MCF 10A (cell line): ENCODE measurements at regions not wholly inside any gene's neighbourhood (a gene's known extent, or its start where the extent isn't known, plus 50 kb on each side); places are given as distances from the start of the nearest gene placed in this dataset.

Experiments used
- BruUV-seq: library from RNA; stranded (reverse); fragments of 400-500 nt; replicated peaks from 2 replicates; lab custom pipeline; 2021; lab: Mats Ljungman, UMichigan
- CTCF ChIA-PET: fragments of 300-600 bp; sonication (Branson Sonifier 250); formaldehyde crosslinking; extraction: SDS; loops from one replicate; lab custom pipeline; 2021; ENCODE audit warnings: antibody characterized with exemption, inconsistent platforms; lab: Yijun Ruan, JAX
- POLR2A ChIA-PET: fragments of 300-600, 350-650 bp; sonication (Branson Sonifier 250); formaldehyde crosslinking; extraction: SDS; loops from one replicate; lab custom pipeline; 2020; ENCODE audit warnings: antibody characterized with exemption, inconsistent platforms; lab: Yijun Ruan, JAX
- DNase-seq: peaks from one replicate; pipeline ENCODE4 v3.0.0-alpha.2; 2018; ENCODE audit not compliant: unreplicated experiment
- H3K27ac Mint-ChIP-seq: one replicate; pipeline ENCODE4 v1.8.0; 2022; ENCODE audit warnings: mild to moderate bottlenecking, low read depth, mixed read lengths; ENCODE audit not compliant: unreplicated experiment
- H3K27me3 Mint-ChIP-seq: one replicate; pipeline ENCODE4 v1.8.0; 2022; ENCODE audit warnings: mixed read lengths; ENCODE audit not compliant: insufficient read depth, unreplicated experiment
- H3K36me3 Mint-ChIP-seq: one replicate; pipeline ENCODE4 v1.8.0; 2022; ENCODE audit warnings: mild to moderate bottlenecking, moderate library complexity, mixed read lengths; ENCODE audit not compliant: insufficient read depth, unreplicated experiment
- H3K4me1 Mint-ChIP-seq: one replicate; pipeline ENCODE4 v1.8.0; 2022; ENCODE audit warnings: mixed read lengths; ENCODE audit not compliant: insufficient read depth, unreplicated experiment
- H3K4me3 Mint-ChIP-seq: one replicate; pipeline ENCODE4 v1.8.0; 2022; ENCODE audit warnings: mild to moderate bottlenecking, moderate library complexity, mixed read lengths; ENCODE audit not compliant: unreplicated experiment
- H3K9me3 Mint-ChIP-seq: one replicate; pipeline ENCODE4 v1.8.0; 2022; ENCODE audit warnings: mixed read lengths; ENCODE audit not compliant: unreplicated experiment
- intact Hi-C: fragments of 100-400 bp; cut with micrococcal nuclease; formaldehyde crosslinking; loops from 2 replicates; pipeline ENCODE4 v1.14.1; 2022
- TF ChIP-seq, protein P1 (sequence below): fragments of 200-600 bp; IDR thresholded peaks from one replicate; pipeline ENCODE4 v1.8.0; 2022; ENCODE audit warnings: antibody characterized with exemption, mild to moderate bottlenecking; ENCODE audit not compliant: unreplicated experiment

DNA sequence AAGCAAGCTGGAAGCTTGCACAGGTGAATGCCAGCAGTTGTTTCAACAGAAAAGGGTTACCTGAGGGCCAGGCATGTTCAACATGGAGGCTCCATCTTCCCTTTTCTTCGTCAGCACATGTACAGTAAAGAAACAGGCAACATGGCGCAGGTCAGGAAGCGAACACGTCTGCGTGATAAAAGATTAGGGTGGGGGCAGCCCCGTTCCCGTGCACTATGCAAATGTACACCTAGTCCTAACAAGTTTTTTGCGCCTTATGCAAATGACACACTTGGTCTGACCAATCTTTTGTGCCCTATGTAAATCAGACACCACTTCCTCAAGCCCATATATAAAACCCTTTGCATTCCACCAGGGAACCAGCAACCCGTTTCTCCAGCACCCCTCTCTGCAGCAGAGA lies 452.1 kb upstream of the PTPRD start:
- no peak overlapping the region for H3K4me3 Mint-ChIP-seq
- POLR2A ChIA-PET: no interaction called here
- no TSS peak for BruUV-seq
- H3K9me3 Mint-ChIP-seq: no peaks in the 10 kb centered on the region
- H3K27ac Mint-ChIP-seq: no peak overlapping the region
- no peaks in the 10 kb centered on the region for H3K4me1 Mint-ChIP-seq
- intact Hi-C loops: no loop called here
- H3K36me3 Mint-ChIP-seq: no peaks in the 10 kb centered on the region
- no peak for DNase-seq
- TF ChIP-seq, protein P1, sequence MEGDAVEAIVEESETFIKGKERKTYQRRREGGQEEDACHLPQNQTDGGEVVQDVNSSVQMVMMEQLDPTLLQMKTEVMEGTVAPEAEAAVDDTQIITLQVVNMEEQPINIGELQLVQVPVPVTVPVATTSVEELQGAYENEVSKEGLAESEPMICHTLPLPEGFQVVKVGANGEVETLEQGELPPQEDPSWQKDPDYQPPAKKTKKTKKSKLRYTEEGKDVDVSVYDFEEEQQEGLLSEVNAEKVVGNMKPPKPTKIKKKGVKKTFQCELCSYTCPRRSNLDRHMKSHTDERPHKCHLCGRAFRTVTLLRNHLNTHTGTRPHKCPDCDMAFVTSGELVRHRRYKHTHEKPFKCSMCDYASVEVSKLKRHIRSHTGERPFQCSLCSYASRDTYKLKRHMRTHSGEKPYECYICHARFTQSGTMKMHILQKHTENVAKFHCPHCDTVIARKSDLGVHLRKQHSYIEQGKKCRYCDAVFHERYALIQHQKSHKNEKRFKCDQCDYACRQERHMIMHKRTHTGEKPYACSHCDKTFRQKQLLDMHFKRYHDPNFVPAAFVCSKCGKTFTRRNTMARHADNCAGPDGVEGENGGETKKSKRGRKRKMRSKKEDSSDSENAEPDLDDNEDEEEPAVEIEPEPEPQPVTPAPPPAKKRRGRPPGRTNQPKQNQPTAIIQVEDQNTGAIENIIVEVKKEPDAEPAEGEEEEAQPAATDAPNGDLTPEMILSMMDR: no peak
- H3K27me3 Mint-ChIP-seq: peaks cover 13% of the 10 kb centered on the region
- CTCF ChIA-PET: no interaction called here

DNA sequence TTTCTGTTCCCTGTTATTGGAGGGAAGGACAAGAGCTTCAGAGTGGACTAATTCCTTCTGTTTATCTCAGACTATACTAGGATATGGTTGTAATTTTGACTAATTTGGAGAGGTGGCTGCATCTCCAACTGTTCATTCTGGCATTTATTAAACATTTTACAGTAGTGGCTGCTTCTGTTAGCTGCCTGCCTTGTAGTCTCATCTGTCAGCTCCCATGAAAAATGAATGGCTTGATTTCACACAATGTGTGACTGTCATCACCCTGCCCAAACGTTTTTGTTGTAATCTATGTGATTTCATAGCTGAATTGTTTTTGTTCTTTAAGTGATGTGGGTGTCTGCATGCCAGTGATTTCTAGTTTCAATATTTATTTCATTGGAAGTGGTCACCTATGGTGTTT lies 459.4 kb upstream of the PTPRD start:
- H3K27me3 Mint-ChIP-seq: no peaks in the 10 kb centered on the region
- H3K4me3 Mint-ChIP-seq: no peak overlapping the region
- H3K9me3 Mint-ChIP-seq: no peaks in the 10 kb centered on the region
- intact Hi-C loops: no loop called here
- CTCF ChIA-PET: no interaction called here
- no peak for DNase-seq
- H3K27ac Mint-ChIP-seq: no peak overlapping the region
- no TSS peak for BruUV-seq
- POLR2A ChIA-PET: no interaction called here
- H3K4me1 Mint-ChIP-seq: no peaks in the 10 kb centered on the region
- H3K36me3 Mint-ChIP-seq: no peaks in the 10 kb centered on the region
- TF ChIP-seq, protein P1: no peak

DNA sequence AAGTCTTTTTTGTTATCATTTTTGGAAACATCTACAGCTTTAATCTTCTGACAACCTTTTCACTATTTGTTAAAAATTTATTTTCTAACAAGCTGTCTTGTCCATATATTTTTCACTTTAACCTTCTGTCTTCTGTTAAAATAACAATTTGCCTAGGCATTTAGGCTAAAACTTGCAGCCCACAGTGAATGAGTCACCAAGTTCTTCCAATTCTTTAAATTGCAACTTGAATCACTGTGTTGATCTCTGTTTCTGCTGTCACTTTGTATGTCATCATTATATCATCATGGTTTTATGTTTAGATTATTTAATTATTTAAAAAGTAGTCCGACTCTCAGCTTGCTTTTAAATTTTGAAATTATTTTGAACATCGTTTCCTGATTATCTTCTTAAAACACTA lies 473.8 kb upstream of the PTPRD start:
- TF ChIP-seq, protein P1: no peak
- Mint-ChIP-seq H3K27ac (no peak overlapping the region), H3K27me3 (peaks cover 11% of the 10 kb centered on the region), H3K36me3 (no peaks in the 10 kb centered on the region), H3K4me3 (no peak overlapping the region), H3K4me1 (no peaks in the 10 kb centered on the region), H3K9me3 (no peaks in the 10 kb centered on the region)
- DNase-seq: peak; percentile 7
- CTCF ChIA-PET: no interaction called here
- BruUV-seq: no TSS peak
- intact Hi-C loops: no loop called here
- POLR2A ChIA-PET: no interaction called here

DNA sequence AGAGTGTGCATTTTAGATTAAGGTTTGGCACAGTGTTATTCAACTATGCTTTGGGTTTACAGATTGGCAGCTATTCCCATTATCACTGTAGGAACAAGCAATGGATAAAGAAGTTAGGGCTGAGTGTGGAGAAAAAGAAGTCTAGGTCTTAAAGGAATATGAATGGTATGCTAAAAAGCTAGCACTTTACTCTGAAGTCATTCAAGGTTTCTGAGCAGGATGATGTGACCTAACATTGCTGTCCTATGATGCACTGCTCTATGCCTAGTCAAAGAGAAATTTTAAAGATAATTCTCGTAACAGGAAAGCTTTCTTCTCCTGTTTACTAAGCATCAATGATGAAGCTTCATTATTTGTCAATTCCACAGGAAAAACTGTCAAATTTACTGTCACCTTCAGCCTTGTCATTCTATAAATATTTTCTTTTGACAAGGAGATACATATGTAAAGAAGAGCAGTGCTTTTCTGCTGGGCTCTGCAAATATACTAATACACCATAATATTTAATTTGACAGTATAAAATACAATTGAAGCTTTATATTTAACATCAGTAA lies 476.1 kb upstream of the PTPRD start:
- TF ChIP-seq, protein P1: no peak
- intact Hi-C loops: no loop called here
- Mint-ChIP-seq H3K36me3 (no peaks in the 10 kb centered on the region), H3K27ac (no peak overlapping the region), H3K4me3 (no peak overlapping the region), H3K4me1 (no peaks in the 10 kb centered on the region), H3K9me3 (no peaks in the 10 kb centered on the region), H3K27me3 (peaks cover 11% of the 10 kb centered on the region)
- BruUV-seq: no TSS peak
- POLR2A ChIA-PET: no interaction called here
- DNase-seq: no peak
- CTCF ChIA-PET: no interaction called here
